ENCODE measurements at regions not wholly inside any gene's neighbourhood (a gene's known extent, or its start where the extent isn't known, plus 50 kb on each side); places are given as distances from the start of the nearest gene placed in this dataset.

- TF ChIP-seq CTCF (IDR thresholded peaks at IDR 0.05) (no peak), POLR2A (IDR thresholded peaks at IDR 0.05) (no peak), EP300 (IDR thresholded peaks at IDR 0.05) (no peak)
Observed at GRCh38 chr3:7957024-7957423, 544.6 kb upstream of the LMCD1 start.

Data from stomach (tissue), 4 donors.